ENCODE measurements at regions not wholly inside any gene's neighbourhood (a gene's known extent, or its start where the extent isn't known, plus 50 kb on each side); places are given as distances from the start of the nearest gene placed in this dataset.

- Histone ChIP-seq H3K27ac (ENCODE audit: extremely low read length, insufficient read depth, low read length) (no peak overlapping the region), H4K20me1 (ENCODE audit: insufficient read depth, low read length) (no peaks in the 10 kb centered on the region), H3K4me2 (ENCODE audit: low read depth, low read length) (no peak overlapping the region), H3K36me3 (replicated peaks in 1 of 2; ENCODE audit: control insufficient read depth in 1 of 2, insufficient read depth in 2 of 2, low read length in 2 of 2) (no peaks in the 10 kb centered on the region), H3K9me3 (ENCODE audit: low read length) (no peaks in the 10 kb centered on the region), H3K4me1 (ENCODE audit: insufficient read depth, low read length) (no peaks in the 10 kb centered on the region), H3K27me3 (ENCODE audit: control insufficient read depth in 1 of 2, insufficient read depth in 2 of 2, low read length in 2 of 2) (peaks cover 3 to 8% of the 10 kb centered on the region in 2 experiments; a peak in 3 of 5 replicates), H3K4me3 (replicated peaks in 1 of 3; ENCODE audit: insufficient read depth in 1 of 3, low read depth in 2 of 3, low read length in 3 of 3) (no peak overlapping the region), H2AFZ (ENCODE audit: low read length) (no peak overlapping the region), H3K9ac (ENCODE audit: insufficient read depth, low read depth, low read length) (no peak overlapping the region), H3K79me2 (ENCODE audit: insufficient read depth, low read length) (no peaks in the 10 kb centered on the region)
- WGBS (ENCODE audit: low lambda C conversion rate), result 4% methylated on average over 6 of the region's 6 CpGs
- ATAC-seq, result no peak
- no TSS peak for BruUV-seq (replicated peaks)
- no peak for FAIRE-seq
- in situ Hi-C loops (cut with HindIII; ENCODE audit: extremely low pct_ligation_motif_present, low pct_unique_long_range_greater_than_20kb), result no loop called here
- POLR2A ChIA-PET, result no interaction called here
- no peak for DNase-seq (ENCODE audit: low spot score)
- TF ChIP-seq MEIS2 (CRISPR knock-in tag; IDR thresholded peaks at IDR 0.05), result no peak
- no peak for TF ChIP-seq ETS1 (CRISPR knock-in tag; IDR thresholded peaks at IDR 0.05)
- no peak for TF ChIP-seq ZMYM4 (CRISPR knock-in tag; IDR thresholded peaks at IDR 0.05)
- TF ChIP-seq NFE2 (CRISPR knock-in tag; IDR thresholded peaks at IDR 0.05), result no peak
- TF ChIP-seq MYPOP (CRISPR knock-in tag; IDR thresholded peaks at IDR 0.05), result no peak
- TF ChIP-seq GABPB1 (CRISPR knock-in tag; IDR thresholded peaks at IDR 0.05), result no peak
- TF ChIP-seq ZBTB49 (CRISPR knock-in tag; IDR thresholded peaks at IDR 0.05; ENCODE audit: borderline replicate concordance), result no peak
- TF ChIP-seq ELF3 (CRISPR knock-in tag; IDR thresholded peaks at IDR 0.05), result no peak
- no peak for TF ChIP-seq HOXD1 (CRISPR knock-in tag; IDR thresholded peaks at IDR 0.05)
- no peak for TF ChIP-seq ZNF724P (CRISPR knock-in tag; IDR thresholded peaks at IDR 0.05; ENCODE audit: borderline replicate concordance)
- TF ChIP-seq MTA1 (CRISPR knock-in tag; IDR thresholded peaks at IDR 0.05; ENCODE audit: borderline replicate concordance), result no peak
- TF ChIP-seq ZSCAN9 (CRISPR knock-in tag; IDR thresholded peaks at IDR 0.05; ENCODE audit: borderline replicate concordance), result no peak
- no peak for TF ChIP-seq ZNF512 (CRISPR knock-in tag; IDR thresholded peaks at IDR 0.05)
- no peak for TF ChIP-seq SSRP1 (CRISPR knock-in tag; IDR thresholded peaks at IDR 0.05)
- no peak for TF ChIP-seq SOX13 (IDR thresholded peaks at IDR 0.05)
- TF ChIP-seq SOX13 (CRISPR knock-in tag; conservative IDR thresholded peaks at IDR 0.05 in 1 of 2, IDR thresholded peaks at IDR 0.05 in 1 of 2), result no peak
- TF ChIP-seq GPN1 (CRISPR knock-in tag; IDR thresholded peaks at IDR 0.05; ENCODE audit: borderline replicate concordance), result no peak
- TF ChIP-seq ZNF768 (CRISPR knock-in tag; IDR thresholded peaks at IDR 0.05), result no peak
- CTCF ChIA-PET (ENCODE audit: low intra/inter-chr PET ratio, low total read pairs), result no interaction called here
- intact Hi-C loops (cut with micrococcal nuclease; ENCODE audit: unreplicated experiment), result no loop called here
These were observed 379.1 kb upstream of the MKI67 start for GRCh38 chr10:128505346-128505745.

All from HepG2 (cell line).